ENCODE measurements at regions not wholly inside any gene's neighbourhood (a gene's known extent, or its start where the extent isn't known, plus 50 kb on each side); places are given as distances from the start of the nearest gene placed in this dataset.
"Not testable (repeated sequence)": the region's sequence is repeated elsewhere in the genome, so short reads cannot be mapped to it uniquely, and the experiment has no call there.

- not testable (repeated sequence) for TF ChIP-seq EZH2 (IDR thresholded peaks at IDR 0.05; ENCODE audit: insufficient read depth, poor library complexity, severe bottlenecking); EZH2phosphoT487 (IDR thresholded peaks at IDR 0.05; ENCODE audit: insufficient read depth, low read depth)
Observed at GRCh38 chr21:27858053-27858825, 891.4 kb upstream of the ADAMTS5 start.

Measured in GM23248 (cell line).